WTC11 (cell line): ENCODE measurements at regions not wholly inside any gene's neighbourhood (a gene's known extent, or its start where the extent isn't known, plus 50 kb on each side); places are given as distances from the start of the nearest gene placed in this dataset.

Experiments used
- ATF1 ChIP-seq: sonication (generic); formaldehyde crosslinking; IDR thresholded peaks from 2 replicates; pipeline ENCODE4 v1.8.1; 2023; ENCODE audit warnings: mild to moderate bottlenecking, moderate library complexity, missing genetic modification reagents
- ELF4 ChIP-seq: sonication (generic); formaldehyde crosslinking; IDR thresholded peaks from 2 replicates; pipeline ENCODE4 v1.8.1; 2022; ENCODE audit warnings: low read depth, mild to moderate bottlenecking, moderate library complexity, missing genetic modification reagents
- MAX ChIP-seq: sonication (generic); formaldehyde crosslinking; IDR thresholded peaks from 2 replicates; pipeline ENCODE4 v1.8.0; 2022; ENCODE audit warnings: mild to moderate bottlenecking, missing genetic modification reagents
- SMAD3 ChIP-seq: sonication (generic); formaldehyde crosslinking; IDR thresholded peaks from 2 replicates; pipeline ENCODE4 v1.8.0; 2022; ENCODE audit warnings: missing genetic modification reagents, mild to moderate bottlenecking, borderline replicate concordance
- STAT6 ChIP-seq: sonication (generic); formaldehyde crosslinking; conservative IDR thresholded peaks from 2 replicates; pipeline ENCODE4 v1.8.1; 2023; ENCODE audit warnings: mild to moderate bottlenecking, low read depth, missing genetic modification reagents, moderate library complexity
- TCF7 ChIP-seq: sonication (generic); formaldehyde crosslinking; IDR thresholded peaks from 2 replicates; pipeline ENCODE4 v1.8.0; 2022; ENCODE audit warnings: mild to moderate bottlenecking, low read depth, missing genetic modification reagents, moderate library complexity
- ZNF138 ChIP-seq: sonication (generic); formaldehyde crosslinking; conservative IDR thresholded peaks from 2 replicates; pipeline ENCODE4 v1.8.1; 2022; ENCODE audit warnings: mild to moderate bottlenecking, moderate library complexity, missing genetic modification reagents
- TF ChIP-seq, protein P1 (sequence below): fragments of 200-600 bp; IDR thresholded peaks from 2 replicates; pipeline ENCODE4 v1.8.0; 2022; ENCODE audit warnings: antibody characterized with exemption
- TF ChIP-seq, protein P2 (sequence below): sonication (generic); formaldehyde crosslinking; IDR thresholded peaks from 2 replicates; pipeline ENCODE4 v1.8.0; 2022; ENCODE audit warnings: mild to moderate bottlenecking, missing genetic modification reagents
- TF ChIP-seq, protein P3 (sequence below): fragments of 250-450 bp; sonication (Bioruptor Pico); IDR thresholded peaks from 2 replicates; pipeline ENCODE4 v1.8.0; 2021; ENCODE audit warnings: mild to moderate bottlenecking

DNA sequence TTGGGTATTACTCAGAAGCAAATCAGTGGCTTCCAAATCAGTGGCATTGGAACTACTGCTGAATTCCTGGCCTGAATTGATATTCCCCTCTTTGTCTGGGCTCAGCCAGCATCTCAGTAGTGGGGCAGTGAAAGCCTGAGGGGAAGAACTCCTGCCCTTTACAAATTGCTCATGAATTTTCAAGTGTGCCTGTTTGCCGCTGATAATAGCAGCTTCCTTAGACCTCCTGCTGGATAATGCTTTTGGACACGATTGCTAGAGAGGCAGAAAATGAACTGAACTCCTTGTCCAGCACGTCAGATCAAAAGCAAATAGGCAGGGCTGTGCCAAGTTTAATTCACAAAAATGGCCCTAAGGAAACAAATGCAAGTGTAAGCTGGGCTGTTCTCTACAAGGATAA is 91.3 kb upstream of the GZMB start:
- TF ChIP-seq, protein P1, sequence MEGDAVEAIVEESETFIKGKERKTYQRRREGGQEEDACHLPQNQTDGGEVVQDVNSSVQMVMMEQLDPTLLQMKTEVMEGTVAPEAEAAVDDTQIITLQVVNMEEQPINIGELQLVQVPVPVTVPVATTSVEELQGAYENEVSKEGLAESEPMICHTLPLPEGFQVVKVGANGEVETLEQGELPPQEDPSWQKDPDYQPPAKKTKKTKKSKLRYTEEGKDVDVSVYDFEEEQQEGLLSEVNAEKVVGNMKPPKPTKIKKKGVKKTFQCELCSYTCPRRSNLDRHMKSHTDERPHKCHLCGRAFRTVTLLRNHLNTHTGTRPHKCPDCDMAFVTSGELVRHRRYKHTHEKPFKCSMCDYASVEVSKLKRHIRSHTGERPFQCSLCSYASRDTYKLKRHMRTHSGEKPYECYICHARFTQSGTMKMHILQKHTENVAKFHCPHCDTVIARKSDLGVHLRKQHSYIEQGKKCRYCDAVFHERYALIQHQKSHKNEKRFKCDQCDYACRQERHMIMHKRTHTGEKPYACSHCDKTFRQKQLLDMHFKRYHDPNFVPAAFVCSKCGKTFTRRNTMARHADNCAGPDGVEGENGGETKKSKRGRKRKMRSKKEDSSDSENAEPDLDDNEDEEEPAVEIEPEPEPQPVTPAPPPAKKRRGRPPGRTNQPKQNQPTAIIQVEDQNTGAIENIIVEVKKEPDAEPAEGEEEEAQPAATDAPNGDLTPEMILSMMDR, result no peak
- TF ChIP-seq, protein P2, sequence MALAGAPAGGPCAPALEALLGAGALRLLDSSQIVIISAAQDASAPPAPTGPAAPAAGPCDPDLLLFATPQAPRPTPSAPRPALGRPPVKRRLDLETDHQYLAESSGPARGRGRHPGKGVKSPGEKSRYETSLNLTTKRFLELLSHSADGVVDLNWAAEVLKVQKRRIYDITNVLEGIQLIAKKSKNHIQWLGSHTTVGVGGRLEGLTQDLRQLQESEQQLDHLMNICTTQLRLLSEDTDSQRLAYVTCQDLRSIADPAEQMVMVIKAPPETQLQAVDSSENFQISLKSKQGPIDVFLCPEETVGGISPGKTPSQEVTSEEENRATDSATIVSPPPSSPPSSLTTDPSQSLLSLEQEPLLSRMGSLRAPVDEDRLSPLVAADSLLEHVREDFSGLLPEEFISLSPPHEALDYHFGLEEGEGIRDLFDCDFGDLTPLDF (CRISPR knock-in tag), result no peak
- TF ChIP-seq MAX (CRISPR knock-in tag), result no peak
- TF ChIP-seq TCF7 (CRISPR knock-in tag), result no peak
- TF ChIP-seq, protein P3, sequence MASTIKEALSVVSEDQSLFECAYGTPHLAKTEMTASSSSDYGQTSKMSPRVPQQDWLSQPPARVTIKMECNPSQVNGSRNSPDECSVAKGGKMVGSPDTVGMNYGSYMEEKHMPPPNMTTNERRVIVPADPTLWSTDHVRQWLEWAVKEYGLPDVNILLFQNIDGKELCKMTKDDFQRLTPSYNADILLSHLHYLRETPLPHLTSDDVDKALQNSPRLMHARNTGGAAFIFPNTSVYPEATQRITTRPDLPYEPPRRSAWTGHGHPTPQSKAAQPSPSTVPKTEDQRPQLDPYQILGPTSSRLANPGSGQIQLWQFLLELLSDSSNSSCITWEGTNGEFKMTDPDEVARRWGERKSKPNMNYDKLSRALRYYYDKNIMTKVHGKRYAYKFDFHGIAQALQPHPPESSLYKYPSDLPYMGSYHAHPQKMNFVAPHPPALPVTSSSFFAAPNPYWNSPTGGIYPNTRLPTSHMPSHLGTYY, result no peak
- TF ChIP-seq STAT6 (CRISPR knock-in tag), result no peak
- no peak for TF ChIP-seq ELF4 (CRISPR knock-in tag)
- TF ChIP-seq ZNF138 (CRISPR knock-in tag), result no peak
- TF ChIP-seq SMAD3, result no peak
- TF ChIP-seq ATF1 (CRISPR knock-in tag), result no peak
